HG03066 (cell line): ENCODE measurements at regions not wholly inside any gene's neighbourhood (a gene's known extent, or its start where the extent isn't known, plus 50 kb on each side); places are given as distances from the start of the nearest gene placed in this dataset.

Experiments
- ATAC-seq: cut with Tn5 transposase; IDR thresholded peaks from one replicate; pipeline ENCODE4 v1.9.1; 2021; ENCODE audit warnings: low read depth; ENCODE audit not compliant: unreplicated experiment

DNA sequence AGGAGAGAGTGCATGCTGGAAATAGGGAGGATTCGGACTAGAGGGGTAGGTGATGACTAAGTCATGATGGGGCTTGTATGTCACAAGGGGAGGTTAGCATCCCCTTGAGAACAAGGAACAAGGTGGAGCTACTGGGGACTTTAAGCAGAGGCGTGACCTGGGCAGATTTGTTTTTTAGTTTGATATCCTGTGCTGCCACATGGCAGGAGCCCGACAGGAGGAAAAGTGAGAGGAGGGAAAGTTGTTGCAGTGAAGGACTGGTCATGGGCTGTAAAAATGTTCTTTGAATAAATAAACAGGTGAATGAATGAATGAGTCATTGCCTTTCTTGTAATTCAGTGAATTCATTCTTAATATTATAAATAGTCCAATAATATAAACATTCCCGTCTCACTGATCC lies 365.1 kb upstream of the CDH5 start:
- ATAC-seq: no peak

DNA sequence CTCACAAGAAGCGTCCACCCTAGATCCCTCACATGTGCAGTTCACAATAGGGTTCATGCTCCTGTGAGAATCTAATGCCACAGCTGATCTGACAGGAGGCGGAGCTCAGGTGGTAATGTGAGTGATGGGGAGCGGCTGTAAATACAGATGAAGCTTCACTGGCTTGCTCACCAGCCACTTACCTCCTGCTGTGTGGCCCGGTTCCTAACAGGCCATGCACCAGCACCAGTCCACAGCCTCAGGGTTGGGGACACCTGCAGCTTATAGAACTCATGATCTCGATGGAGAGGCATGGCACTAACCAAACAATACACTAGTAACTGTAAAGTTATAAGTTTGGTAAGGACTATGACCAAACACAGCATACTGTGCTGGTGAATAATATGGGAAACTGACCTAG lies 368.0 kb upstream of the CDH5 start:
- ATAC-seq: no peak

DNA sequence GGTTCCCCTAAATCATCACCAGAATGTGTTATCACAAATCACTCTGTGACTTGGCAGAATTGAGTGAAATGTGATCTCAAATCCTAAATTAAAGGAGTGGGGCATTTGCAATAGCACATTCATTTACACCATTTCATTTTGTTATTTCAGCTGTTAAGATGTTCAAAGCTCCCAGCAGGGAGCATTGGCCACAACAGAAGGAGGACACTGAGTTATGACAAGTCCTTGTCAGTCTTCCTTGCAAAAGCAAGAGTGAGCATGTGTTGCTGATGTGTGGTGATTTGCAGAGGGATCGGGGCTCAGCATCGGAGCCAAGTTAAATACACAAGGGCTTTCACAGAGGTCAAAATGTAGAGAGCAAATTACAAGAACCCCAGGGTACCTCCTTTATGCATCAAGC lies 372.2 kb upstream of the CDH5 start:
- ATAC-seq: no peak

DNA sequence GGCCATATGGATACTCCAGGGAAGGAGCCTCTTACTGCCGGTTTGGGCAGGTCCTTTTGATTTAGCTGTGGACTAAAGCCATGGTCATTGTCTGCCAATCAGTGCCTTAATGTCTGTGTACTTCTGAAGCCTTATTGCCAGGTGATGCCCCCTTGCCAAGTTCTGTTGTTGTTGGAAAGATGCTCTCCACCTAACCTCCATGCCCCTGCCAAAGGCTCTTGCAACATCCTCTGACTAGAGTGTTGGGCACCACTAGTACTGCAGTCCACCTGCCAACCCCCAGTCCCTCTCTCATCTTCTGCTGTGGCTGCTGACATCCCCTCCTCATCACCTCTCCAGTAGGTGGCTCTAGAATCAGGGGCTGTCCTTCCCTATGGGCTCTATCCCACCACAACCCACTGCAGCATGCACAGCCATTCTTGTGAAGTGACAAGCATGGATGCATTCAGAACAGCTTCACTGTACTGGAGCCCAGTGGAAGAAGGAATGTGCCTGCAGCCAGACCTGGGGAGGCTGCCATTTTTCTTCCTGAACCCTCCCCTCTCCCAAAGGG lies 375.3 kb upstream of the CDH5 start:
- ATAC-seq: no peak

DNA sequence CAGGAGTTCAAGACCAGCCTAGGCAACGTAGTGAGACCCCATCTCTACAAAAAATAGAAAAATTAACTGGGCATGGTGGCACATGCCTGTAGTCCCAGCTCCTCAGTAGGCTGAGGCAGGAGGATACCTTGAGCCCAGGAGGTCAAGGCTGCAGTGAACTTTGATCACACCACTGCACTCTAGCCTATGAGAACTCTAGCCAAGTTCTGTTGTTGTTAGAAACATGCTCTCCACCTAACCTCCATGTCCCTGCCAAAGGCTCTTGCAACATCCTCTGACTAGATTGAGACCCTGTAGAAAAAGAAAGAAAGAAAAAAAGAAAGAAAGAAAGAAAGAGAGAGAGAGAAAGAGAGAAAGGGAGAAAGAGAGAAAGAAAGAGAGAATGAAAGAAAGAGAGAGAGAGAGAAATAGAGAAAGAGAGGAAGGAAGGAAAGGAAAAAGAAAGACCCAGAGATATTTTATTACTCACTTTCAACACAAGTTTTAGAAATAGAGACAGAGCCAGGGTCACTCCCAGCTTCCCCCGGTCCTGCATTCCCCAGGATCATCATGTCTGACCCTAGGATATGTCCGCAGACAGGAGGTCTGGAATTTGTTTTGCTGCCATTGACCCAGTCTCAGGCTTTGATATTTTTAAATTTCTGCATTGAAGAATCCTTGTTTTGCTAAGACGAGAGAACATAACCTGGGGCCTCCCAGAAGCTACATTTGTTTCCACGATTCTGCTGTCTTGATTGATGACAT lies 376.5 kb upstream of the CDH5 start:
- no peak for ATAC-seq

DNA sequence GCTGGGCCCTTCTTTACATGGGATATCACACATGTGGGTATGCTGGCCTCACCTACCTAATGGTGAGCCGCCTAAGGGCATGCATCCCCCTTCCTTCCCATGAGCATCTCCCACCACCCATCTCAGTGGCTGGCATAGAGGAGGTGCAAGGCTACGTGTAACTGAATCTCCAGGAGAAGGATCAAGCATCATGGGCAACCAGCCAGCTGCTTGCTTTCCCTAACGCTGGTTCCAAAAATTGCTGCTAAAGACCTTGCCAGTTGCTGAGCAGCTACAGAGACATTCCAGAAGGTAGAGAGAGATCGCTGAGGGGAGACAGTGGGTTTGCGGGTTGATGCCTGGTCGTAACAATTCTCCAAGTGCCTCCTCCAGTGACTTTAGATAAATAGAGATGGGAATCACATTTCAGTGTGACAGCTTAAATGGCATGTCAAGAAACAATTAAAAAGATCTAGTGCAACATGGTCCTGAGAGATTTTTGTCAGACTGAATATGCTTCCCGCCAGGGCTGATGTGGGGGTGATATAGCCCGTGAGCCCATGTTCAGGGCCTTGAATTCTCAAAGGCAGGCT lies 378.4 kb upstream of the CDH5 start:
- ATAC-seq: no peak

DNA sequence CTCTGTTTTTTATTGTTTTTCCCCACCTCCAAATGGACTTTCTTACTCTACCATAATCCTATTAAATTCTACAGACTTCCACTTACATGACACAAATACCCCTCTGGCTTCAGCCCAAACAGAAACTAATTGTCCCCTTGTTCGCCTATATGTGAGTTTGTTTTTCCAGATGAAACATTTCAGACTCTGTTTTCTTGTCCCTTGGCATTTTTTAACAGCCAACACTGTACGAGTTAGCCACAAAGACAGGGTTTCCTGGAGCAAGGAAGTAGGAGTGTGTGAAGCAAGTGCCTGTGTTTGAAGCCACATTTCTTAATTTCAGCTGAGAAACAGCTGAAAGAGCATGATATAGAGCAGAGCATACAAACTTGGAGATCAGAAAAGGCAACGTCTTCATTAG lies 382.2 kb upstream of the CDH5 start:
- no peak for ATAC-seq

DNA sequence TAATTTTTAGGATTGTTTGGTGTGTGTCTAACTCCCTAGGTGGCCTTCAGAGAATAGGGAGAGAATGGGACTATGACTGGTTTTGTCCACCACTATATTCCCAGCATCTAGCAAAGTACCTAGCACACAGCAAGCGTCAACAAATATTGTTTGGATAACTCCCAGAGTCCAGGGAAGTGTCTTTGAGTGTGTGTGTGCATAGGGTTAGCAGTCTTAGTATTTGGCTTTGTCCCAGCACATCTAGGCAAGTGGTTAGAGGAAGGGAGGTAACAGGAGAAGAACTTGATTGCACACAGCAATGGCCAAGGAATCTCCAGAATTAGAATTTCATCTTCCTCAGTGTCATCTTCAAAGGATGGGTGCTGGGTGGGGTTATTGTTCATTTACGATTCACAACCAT lies 385.4 kb upstream of the CDH5 start:
- no peak for ATAC-seq

DNA sequence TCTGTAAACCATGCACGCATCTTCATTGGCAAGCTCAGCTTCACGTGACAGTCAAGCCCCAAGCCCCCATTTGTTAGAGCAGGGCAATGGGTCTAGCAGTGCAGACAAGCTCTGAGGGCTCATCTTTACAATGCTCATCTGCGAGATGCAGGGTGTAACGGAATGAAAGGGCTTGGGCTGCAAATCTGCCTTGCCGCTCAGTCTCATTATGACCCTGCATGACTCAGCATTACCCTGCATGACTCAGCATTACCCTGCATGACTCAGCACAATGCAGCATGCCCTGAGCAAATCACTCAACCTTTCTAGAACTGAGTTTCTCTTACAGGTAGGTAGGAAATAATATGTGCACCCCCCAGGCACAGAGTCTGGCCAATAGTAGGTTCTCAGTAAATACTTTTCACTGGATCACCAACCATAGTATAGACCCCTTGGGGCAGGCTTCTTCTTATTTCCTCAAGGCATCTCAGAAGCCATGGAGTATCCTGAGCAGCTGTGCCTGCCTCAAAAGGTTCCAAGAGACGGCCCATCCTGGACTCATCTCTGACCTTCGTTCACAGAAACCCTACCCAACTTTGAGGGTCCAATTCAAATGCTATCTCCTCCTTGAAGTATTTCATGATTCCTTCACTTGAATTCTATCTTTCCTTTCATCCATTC lies 391.3 kb upstream of the CDH5 start:
- ATAC-seq: no peak

DNA sequence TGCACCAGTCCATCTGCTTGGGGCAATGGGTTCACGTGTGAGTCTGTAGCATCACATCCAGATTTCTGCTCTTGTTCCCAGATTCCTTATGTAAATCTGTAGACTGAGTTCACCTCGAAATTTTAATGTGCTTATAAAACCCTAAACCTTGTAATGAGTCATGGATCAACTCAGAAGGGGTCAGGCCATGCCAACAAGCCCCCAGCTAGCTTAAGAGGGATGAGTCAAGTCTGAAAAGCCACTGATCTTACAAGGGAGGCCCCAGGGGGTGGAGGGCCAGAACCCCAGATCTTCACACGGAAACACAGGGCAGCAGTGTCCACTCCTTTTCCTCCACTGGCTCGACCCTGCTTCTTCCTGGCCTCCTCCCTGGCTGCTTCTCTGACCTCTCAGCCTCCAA lies 399.1 kb upstream of the CDH5 start:
- ATAC-seq: no peak

DNA sequence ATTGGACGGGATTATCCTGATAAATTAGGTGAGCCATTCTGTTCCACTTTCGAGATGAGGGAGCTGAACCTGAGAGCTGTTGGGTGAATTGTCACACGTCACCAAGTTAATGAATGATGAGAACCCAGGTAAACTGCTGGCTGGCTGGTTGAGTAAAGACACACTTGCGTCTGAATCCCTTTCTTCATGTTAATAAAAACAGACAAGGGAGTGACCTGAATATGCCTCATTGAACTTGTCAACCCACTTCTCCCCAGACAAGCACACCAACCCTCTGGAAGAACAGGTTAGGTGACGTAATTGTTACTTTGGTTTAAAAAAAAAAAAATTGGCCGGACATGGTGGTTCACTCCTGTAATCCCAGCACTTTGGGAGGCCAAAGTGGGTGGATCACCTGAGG lies 400.9 kb upstream of the CDH5 start:
- no peak for ATAC-seq

DNA sequence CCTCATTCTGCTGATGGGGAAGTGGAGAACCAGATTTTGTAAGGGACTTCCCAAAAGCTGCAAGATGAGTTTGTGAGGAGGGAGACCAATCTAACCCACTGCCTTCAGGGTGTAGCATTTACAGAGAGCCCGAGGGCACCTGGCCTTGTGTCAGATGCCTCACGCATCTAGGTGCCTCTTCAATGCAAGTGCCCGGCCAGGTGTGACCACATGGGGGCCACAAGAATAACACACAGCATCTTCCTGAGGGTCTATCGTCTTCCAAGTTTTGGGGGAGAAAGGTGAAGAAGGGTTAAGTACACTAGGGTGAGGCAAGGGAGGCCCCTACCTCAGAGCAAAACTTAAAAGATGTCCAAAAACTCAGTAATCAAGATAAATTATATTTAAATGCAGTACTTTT lies 401.7 kb upstream of the CDH5 start:
- ATAC-seq: no peak

DNA sequence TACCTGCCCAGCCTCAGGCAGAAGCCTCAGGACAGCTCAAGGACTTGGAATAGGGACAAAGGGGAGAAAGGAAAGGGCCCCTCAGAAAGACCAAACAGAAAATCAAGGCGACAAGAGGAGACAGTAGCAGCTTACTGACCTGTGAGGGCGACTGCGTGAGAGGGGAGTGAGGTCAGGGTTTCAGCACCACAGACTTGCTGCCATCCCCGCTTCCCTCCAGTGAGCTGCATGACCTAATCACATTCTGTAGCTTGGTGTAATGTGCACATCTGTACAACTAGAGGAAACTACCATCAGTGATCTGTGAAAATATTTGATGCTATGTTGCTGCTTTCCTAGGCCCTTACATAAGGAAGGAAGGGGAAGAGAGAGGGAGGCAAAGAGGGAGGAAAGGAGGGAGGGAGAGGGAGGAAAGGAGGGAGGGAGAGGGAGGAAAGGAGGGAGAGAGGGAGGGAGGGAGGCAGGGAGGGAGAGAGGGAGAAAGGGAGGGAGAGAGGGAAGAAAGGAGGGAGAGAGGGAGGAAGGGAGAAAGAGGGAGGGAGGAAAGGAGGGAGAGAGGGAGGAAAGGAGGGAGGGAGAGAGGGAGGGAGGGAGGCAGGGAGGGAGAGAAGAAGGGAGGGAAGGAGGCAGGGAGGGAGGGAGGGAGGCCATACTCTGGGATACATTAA lies 404.9 kb upstream of the CDH5 start:
- no peak for ATAC-seq

DNA sequence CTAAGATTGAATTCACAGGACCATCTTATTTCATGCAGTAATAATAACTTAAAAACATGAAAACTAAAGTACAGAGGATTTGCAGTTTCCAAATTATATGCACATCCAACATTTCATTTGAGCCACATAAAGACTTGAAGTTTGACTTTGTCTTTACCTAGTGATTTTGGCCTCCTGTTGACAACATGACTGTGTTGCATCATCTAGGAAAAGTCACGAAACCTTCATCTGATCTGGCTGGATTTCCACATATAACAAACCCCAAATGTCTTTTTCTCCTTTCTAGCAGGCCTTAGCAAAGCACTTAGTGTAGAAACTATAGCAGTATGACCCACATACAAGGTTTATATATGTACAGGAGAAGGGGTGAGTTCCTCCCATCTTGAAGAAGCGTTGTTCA lies 406.5 kb upstream of the CDH5 start:
- ATAC-seq: no peak

DNA sequence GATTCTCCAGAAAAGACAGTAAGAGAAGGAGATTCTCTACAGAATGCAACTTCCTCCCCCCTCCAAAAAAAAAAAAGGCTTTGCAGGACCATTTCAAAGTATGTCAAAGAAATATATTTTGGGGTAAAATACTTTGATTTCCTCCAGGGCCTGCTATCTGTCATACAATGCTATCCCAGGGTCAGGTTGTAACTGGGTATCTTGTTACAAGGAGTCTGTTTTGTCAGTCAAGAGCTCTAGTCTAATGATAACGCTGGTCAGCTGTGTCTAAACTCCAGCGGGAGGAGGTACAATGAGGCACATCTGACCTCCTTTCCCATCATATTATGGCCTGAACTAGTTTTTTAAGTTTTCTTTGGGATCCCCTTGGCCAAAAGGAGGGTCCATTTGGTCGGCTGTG lies 408.4 kb upstream of the CDH5 start:
- no peak for ATAC-seq

DNA sequence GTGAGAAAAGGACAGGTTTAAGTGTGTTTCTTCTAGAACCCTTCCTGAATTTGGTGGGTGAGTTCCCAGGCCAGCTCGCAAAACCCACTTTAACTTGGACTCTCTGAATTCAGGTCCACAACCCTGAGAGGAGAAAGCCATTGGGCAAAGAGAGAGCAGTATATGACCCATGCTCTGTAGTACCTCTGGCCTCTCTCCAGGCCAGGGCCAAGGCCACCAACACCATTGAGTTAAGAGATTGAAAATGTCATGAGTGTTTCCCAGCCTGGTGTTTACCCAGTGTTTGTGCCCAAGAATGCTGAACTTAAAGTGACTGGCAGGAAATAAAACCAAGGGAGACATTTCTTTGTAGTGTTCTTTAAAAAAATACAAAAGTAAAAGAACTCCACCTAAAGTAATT lies 410.4 kb upstream of the CDH5 start:
- no peak for ATAC-seq

DNA sequence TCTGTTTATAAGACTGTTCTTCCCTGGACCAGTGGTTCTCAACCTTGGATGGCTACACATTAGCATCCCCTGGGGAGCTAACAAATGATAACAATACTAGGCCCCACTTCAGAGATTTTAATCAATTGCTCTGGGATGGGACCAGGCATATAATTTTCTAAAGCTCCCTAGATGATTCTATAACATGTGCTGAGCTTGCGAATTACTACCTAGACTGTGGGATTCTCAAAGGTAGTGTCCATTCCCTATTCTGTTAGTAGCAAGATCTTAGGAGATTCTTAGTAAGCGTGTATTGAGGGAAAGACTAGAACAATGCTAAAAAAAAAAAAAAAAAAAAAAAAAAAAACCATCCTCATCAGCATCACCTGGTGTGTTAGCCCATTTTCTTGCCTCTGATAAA lies 412.0 kb upstream of the CDH5 start:
- no peak for ATAC-seq

DNA sequence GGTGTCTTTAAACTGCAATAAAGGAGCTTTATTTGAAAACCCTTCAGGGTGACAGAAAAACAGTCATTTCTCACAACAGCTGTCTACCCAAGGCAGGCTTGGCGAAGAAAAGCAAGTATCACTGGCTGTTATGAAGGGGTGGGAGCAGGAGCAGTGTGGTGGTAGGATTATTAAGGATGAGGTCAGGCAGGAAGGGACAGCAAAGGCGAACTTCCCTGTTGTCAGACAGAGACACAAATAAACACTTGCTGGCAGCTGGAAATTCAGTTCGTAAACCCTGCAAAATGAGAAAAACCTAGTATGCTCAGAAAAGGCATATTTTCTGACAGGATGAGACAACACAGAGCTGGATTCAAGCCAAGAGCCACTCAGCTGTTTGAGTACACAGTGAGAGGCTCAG lies 416.3 kb upstream of the CDH5 start:
- ATAC-seq: no peak

DNA sequence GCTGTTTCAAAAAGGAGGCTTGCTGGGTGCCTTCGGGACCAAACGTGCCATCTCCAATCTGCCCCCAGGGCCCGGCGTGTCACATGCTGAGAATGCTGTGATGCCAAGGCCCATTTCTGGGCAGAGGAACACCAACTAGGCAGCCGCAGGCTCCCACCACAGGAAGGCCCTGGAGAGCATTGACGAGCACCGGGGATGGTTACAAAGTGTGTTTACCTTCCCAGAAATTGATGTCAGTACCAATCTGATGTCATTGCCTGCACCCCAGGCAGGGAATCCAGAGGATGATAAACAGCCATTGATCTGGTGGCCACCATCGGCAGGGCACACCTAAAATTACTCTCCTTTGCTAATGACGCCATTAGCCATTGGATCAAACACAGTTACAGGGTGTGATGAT lies 418.1 kb upstream of the CDH5 start:
- no peak for ATAC-seq

DNA sequence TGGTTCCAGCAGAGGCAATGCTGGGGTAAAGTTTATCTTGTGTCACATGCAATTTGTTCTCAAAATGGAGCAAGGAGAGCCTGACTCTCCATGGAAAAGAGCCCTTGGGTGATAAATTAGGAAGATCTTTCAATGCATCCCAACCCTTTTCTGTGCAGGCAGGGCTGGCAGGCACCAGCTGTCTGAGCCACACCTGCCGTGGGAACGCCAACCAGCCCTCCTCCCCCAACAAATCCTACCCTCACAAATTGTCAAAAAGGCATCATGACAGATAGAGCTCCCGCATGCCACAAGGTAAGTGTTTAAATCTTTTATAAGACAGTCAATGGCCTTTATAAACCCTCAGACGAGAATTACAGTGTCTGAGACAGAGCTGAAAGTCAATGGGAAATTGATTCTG lies 418.5 kb upstream of the CDH5 start:
- no peak for ATAC-seq

DNA sequence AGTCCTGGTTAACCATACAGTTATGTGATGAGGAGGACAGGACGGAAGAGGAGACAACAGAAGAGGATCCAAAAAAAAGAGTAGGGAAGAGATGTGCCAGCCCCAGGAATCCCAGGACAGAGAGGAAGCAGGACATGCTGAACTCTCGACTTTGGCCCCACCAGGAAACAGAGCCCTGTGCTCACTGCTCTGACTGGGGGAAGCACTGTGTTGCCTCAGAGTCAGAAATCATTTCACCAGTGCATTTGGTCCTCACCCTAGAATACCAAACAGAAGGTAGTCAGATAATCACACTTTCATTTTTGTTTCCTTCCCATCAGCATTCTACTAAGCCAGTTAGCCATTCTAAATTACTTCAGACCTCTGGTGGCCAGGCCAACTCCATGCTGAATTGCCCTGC lies 421.0 kb upstream of the CDH5 start:
- no peak for ATAC-seq
